Activated B cell treated with CpG ODN at 0.5 μM for 24 hours (primary cell): ENCODE measurements at regions not wholly inside any gene's neighbourhood (a gene's known extent, or its start where the extent isn't known, plus 50 kb on each side); places are given as distances from the start of the nearest gene placed in this dataset.

ENCODE experiments used
- ATAC-seq: fragments of 200-7000 bp; cut with Tn5 transposase; one replicate; pipeline ENCODE4 v1.10.0; 2021; ENCODE audit warnings: low read depth, mild to moderate bottlenecking, moderate library complexity
- CTCF ChIA-PET: fragments of 350-600 bp; sonication (Branson Sonifier 250); formaldehyde crosslinking; loops from one replicate; lab custom pipeline; 2021; ENCODE audit warnings: antibody characterized with exemption; lab: Charles Lee
- POLR2A ChIA-PET: fragments of 350-600 bp; sonication (Branson Sonifier 250); formaldehyde crosslinking; loops from one replicate; lab custom pipeline; 2021; ENCODE audit warnings: antibody characterized with exemption; lab: Charles Lee
- DNase-seq: peaks from one replicate; pipeline ENCODE4 v3.0.0; 2022
- H3K27ac Mint-ChIP-seq: one replicate; pipeline ENCODE4 v1.8.0; 2020; ENCODE audit warnings: mixed read lengths
- H3K27me3 Mint-ChIP-seq: one replicate; pipeline ENCODE4 v1.8.0; 2021; ENCODE audit warnings: mixed read lengths
- H3K36me3 Mint-ChIP-seq: one replicate; pipeline ENCODE4 v1.8.0; 2021; ENCODE audit warnings: low read depth, mixed read lengths
- H3K4me1 Mint-ChIP-seq: one replicate; pipeline ENCODE4 v1.8.0; 2021; ENCODE audit warnings: mixed read lengths
- H3K4me3 Mint-ChIP-seq: one replicate; pipeline ENCODE4 v1.8.0; 2020; ENCODE audit warnings: mild to moderate bottlenecking, mixed read lengths
- H3K9me3 Mint-ChIP-seq: one replicate; pipeline ENCODE4 v1.8.0; 2020; ENCODE audit warnings: mixed read lengths
- intact Hi-C: fragments of 100-400 bp; cut with micrococcal nuclease; formaldehyde crosslinking; loops from one replicate; pipeline ENCODE4 v1.15.1; 2024
- TF ChIP-seq, protein P1 (sequence below): fragments of 200-600 bp; IDR thresholded peaks from one replicate; pipeline ENCODE4 v1.8.0; 2022; ENCODE audit warnings: antibody characterized with exemption, mild to moderate bottlenecking

DNA sequence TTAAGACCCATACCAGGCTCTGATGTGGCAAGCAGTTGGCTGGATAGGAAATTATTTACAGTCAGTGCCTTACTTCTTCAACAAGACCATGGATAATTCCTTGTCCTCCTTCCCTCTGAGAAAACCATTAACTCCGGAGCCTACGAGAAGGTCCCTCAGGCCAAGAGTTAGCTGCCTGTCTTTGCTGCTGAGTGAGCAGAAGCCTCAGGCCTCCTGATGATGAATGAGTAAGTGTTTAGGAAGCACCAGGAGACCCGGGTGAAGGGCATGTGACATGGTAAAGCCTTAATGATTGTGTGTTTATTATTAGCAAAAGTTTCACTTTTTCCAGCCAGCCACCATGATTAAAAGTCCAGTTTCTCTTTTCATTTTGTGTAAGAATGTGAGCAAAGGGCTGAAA is 174.9 kb upstream of the TOPAZ1 start:
- H3K9me3 Mint-ChIP-seq: no peaks in the 10 kb centered on the region
- intact Hi-C loops: no loop called here
- ATAC-seq (no peak), DNase-seq (no peak)
- H3K36me3 Mint-ChIP-seq: no peaks in the 10 kb centered on the region
- TF ChIP-seq, protein P1, sequence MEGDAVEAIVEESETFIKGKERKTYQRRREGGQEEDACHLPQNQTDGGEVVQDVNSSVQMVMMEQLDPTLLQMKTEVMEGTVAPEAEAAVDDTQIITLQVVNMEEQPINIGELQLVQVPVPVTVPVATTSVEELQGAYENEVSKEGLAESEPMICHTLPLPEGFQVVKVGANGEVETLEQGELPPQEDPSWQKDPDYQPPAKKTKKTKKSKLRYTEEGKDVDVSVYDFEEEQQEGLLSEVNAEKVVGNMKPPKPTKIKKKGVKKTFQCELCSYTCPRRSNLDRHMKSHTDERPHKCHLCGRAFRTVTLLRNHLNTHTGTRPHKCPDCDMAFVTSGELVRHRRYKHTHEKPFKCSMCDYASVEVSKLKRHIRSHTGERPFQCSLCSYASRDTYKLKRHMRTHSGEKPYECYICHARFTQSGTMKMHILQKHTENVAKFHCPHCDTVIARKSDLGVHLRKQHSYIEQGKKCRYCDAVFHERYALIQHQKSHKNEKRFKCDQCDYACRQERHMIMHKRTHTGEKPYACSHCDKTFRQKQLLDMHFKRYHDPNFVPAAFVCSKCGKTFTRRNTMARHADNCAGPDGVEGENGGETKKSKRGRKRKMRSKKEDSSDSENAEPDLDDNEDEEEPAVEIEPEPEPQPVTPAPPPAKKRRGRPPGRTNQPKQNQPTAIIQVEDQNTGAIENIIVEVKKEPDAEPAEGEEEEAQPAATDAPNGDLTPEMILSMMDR: no peak
- ChIA-PET CTCF (no interaction called here), POLR2A (interaction anchor here (1.1 kb wide), 1 partner anchor 8 kb away, joined by 4 read pairs; no protein-coding TSS in a partner anchor)
- no peaks in the 10 kb centered on the region for H3K27me3 Mint-ChIP-seq
- H3K4me3 Mint-ChIP-seq: no peak overlapping the region
- no peaks in the 10 kb centered on the region for H3K4me1 Mint-ChIP-seq
- H3K27ac Mint-ChIP-seq: no peak overlapping the region

DNA sequence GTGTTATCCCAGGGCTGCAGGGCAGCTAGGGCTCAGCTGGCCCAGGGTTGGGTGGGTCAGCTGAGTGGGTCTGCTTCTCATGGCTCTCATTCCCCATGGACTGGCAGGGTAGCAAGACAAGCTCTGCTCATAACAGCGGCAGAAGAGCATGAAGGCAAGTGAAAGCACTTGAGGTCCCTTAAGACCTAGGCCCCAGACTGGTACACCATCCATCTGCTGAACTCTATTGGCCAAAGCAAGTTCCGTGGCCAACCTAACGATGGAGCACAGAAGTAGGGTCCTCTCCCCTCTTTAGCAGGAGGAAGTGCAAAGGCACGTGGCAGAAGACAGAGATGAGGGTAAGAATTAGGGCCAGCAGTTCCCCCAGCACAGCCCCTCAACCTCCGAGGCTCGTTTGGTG is 174.3 kb upstream of the TOPAZ1 start:
- no peak for ATAC-seq
- CTCF ChIA-PET: no interaction called here
- no peaks in the 10 kb centered on the region for H3K4me1 Mint-ChIP-seq

DNA sequence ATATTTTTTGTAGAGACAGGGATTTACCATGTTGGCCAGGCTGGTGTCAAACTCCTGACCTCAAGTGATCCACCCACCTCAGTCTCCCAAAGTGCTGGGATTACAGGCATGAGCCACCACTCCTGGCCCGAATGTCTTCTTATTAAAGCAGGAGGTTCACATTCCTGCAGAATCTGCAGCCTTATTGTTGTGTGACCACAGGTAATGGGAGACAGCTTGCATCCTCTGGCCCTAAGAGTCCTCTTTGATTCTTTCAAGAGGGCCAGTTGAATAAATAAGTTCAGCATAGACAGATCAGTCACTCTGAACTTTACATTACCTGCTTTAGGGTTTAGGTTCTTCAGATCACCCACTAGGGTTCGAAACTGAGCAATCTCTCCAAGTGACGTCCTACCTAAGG is 172.9 kb upstream of the TOPAZ1 start:
- Mint-ChIP-seq H3K27ac (no peak overlapping the region), H3K4me1 (no peaks in the 10 kb centered on the region), H3K9me3 (no peaks in the 10 kb centered on the region), H3K4me3 (no peak overlapping the region), H3K27me3 (no peaks in the 10 kb centered on the region), H3K36me3 (no peaks in the 10 kb centered on the region)
- intact Hi-C loops: no loop called here
- POLR2A ChIA-PET: no interaction called here
- TF ChIP-seq, protein P1: no peak
- DNase-seq: no peak
- CTCF ChIA-PET: no interaction called here
- ATAC-seq: no peak

More for the DNA sequence above, 174.3 kb upstream of the TOPAZ1 start:
- Mint-ChIP-seq H3K4me3 (no peak overlapping the region), H3K36me3 (no peaks in the 10 kb centered on the region), H3K9me3 (no peaks in the 10 kb centered on the region), H3K27ac (no peak overlapping the region), H3K27me3 (no peaks in the 10 kb centered on the region)
- TF ChIP-seq, protein P1: no peak
- no peak for DNase-seq
- POLR2A ChIA-PET: interaction anchor here (1.1 kb wide), 1 partner anchor 9 kb away, joined by 4 read pairs; no protein-coding TSS in a partner anchor
- intact Hi-C loops: no loop called here

DNA sequence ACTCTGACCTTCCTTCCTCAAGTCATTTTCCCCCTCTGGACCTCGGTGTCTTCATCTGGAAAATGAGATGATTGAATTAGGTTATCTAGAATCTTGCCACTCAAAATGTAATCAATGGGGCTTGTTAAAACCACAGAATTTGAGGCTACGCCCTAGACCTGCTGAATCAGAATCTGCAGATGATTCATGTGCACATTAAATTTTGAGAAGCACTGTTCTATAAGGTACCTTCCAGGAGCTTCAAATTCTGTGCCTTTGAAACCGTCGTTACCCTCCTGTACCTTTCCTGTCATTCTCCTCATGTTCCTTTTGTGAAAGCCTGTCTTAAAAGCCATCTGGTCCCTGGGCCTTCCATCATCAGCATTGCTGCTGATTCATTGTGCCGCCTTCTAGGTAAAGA is 172.4 kb upstream of the TOPAZ1 start:
- no peak overlapping the region for H3K4me3 Mint-ChIP-seq
- DNase-seq (no peak), ATAC-seq (no peak)
- CTCF ChIA-PET: no interaction called here
- no peaks in the 10 kb centered on the region for H3K36me3 Mint-ChIP-seq
- no peaks in the 10 kb centered on the region for H3K9me3 Mint-ChIP-seq
- no peak overlapping the region for H3K27ac Mint-ChIP-seq
- TF ChIP-seq, protein P1: no peak
- no peaks in the 10 kb centered on the region for H3K27me3 Mint-ChIP-seq
- no peaks in the 10 kb centered on the region for H3K4me1 Mint-ChIP-seq
- intact Hi-C loops: no loop called here
- POLR2A ChIA-PET: no interaction called here

DNA sequence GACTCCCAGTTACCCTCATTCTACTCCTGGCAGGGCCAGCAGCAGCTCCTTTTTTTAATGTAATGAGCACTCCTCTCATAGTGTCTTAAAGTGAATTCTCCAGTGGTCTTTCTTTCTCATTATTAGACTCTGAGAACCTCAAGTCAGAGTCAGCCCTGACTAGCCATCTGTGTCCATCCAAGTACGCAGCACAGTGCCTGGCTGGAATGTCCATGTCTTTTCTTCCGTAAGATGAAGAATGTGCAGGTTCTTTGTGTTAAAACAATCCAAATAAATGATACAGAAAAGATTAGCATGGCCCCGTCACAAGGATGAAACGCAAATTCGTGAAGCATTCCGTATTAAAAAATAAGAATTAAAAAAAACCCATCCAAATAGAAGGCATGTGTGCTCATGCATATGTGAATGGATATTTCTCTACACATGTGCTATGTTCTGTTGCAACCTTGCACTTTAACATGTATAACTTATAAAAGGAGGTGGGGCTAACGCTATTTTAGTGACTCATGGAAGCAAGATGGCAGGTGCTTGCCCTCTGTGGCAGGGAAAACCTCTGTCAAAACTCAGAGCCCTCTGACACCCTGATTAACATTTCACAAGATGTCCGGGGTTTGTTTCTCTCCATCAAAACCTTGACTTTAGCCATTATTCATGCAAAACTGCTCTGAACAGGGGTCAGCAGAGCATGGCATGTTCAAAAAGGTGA is 170.7 kb upstream of the TOPAZ1 start:
- Mint-ChIP-seq H3K4me3 (no peak overlapping the region), H3K36me3 (no peaks in the 10 kb centered on the region), H3K9me3 (no peaks in the 10 kb centered on the region), H3K27me3 (no peaks in the 10 kb centered on the region), H3K4me1 (no peaks in the 10 kb centered on the region), H3K27ac (no peak overlapping the region)
- TF ChIP-seq, protein P1: no peak
- intact Hi-C loops: no loop called here
- ATAC-seq (no peak), DNase-seq (no peak)
- ChIA-PET POLR2A (no interaction called here), CTCF (interaction anchor here (1.5 kb wide), 1 partner anchor 215 kb away, joined by 3 read pairs; no protein-coding TSS in a partner anchor)
